Epithelial cell of proximal tubule (primary cell): ENCODE measurements at regions not wholly inside any gene's neighbourhood (a gene's known extent, or its start where the extent isn't known, plus 50 kb on each side); places are given as distances from the start of the nearest gene placed in this dataset.

Experiments used
- DNase-seq: peaks from one replicate; pipeline ENCODE4 v3.0.0-alpha.2; 2011; ENCODE audit warnings: low read depth
- H3K4me3 ChIP-seq: 2 replicates; pipeline ENCODE4 v1.5.1; 2011; ENCODE audit warnings: low read depth, mild to moderate bottlenecking, low read length
- CTCF ChIP-seq: conservative IDR thresholded peaks from 2 replicates; pipeline ENCODE4 v1.5.1; 2012; ENCODE audit warnings: low read depth, mild to moderate bottlenecking, low read length

GRCh38 chrX:8033175-8033574 is 106.0 kb upstream of the PNPLA4 start:
- H3K4me3 ChIP-seq: no peak overlapping the region
- no peak for TF ChIP-seq CTCF
- DNase-seq: peak; percentile 25

GRCh38 chrX:8030361-8030760 is 103.1 kb upstream of the PNPLA4 start:
- no peak for TF ChIP-seq CTCF
- H3K4me3 ChIP-seq: no peak overlapping the region
- no peak for DNase-seq

GRCh38 chrX:8027827-8028226 is 100.6 kb upstream of the PNPLA4 start:
- no peak for TF ChIP-seq CTCF
- no peak for DNase-seq
- no peak overlapping the region for H3K4me3 ChIP-seq

- no peak overlapping the region for H3K4me3 ChIP-seq
- TF ChIP-seq CTCF: no peak
Measured at GRCh38 chrX:8025705-8026104, 98.5 kb upstream of the PNPLA4 start.

GRCh38 chrX:8018934-8019333 is 91.7 kb upstream of the PNPLA4 start:
- TF ChIP-seq CTCF: no peak
- no peak for DNase-seq
- no peak overlapping the region for H3K4me3 ChIP-seq

More at GRCh38 chrX:8025705-8026104, 98.5 kb upstream of the PNPLA4 start:
- DNase-seq: no peak

- no peak for DNase-seq
- TF ChIP-seq CTCF: peak; percentile 24
- no peak overlapping the region for H3K4me3 ChIP-seq
Measured at GRCh38 chrX:8010105-8010504, 82.9 kb upstream of the PNPLA4 start.

- H3K4me3 ChIP-seq: no peak overlapping the region
- TF ChIP-seq CTCF: no peak
- no peak for DNase-seq
Measured at GRCh38 chrX:8005678-8006347, 78.6 kb upstream of the PNPLA4 start.
